ENCODE measurements at regions not wholly inside any gene's neighbourhood (a gene's known extent, or its start where the extent isn't known, plus 50 kb on each side); places are given as distances from the start of the nearest gene placed in this dataset.

GRCh38 chrX:45344594-45344993 is 143.9 kb upstream of the DIPK2B start:
- TF ChIP-seq CTCF (IDR thresholded peaks at IDR 0.05), result no peak
- no peaks in the 10 kb centered on the region for H3K27me3 Mint-ChIP-seq (ENCODE audit: low read depth, poor library complexity)
- H3K4me3 Mint-ChIP-seq, result no peak overlapping the region
- H3K36me3 Mint-ChIP-seq (ENCODE audit: low read depth), result no peaks in the 10 kb centered on the region
- H3K9me3 Mint-ChIP-seq, result peaks cover 29% of the 10 kb centered on the region
- no peak for DNase-seq
- H3K4me1 Mint-ChIP-seq, result no peaks in the 10 kb centered on the region
- H3K27ac Mint-ChIP-seq, result no peak overlapping the region

GRCh38 chrX:45329217-45329616 is 128.5 kb upstream of the DIPK2B start:
- Mint-ChIP-seq H3K4me3 (no peak overlapping the region), H3K9me3 (peaks cover 25% of the 10 kb centered on the region), H3K27ac (no peak overlapping the region), H3K36me3 (ENCODE audit: low read depth) (no peaks in the 10 kb centered on the region), H3K27me3 (ENCODE audit: low read depth, poor library complexity) (peaks cover 2% of the 10 kb centered on the region), H3K4me1 (peaks cover 5% of the 10 kb centered on the region)
- no peak for TF ChIP-seq CTCF (IDR thresholded peaks at IDR 0.05)
- DNase-seq, result no peak

- no peak overlapping the region for H3K4me3 Mint-ChIP-seq
- peaks cover 30% of the 10 kb centered on the region for H3K9me3 Mint-ChIP-seq
- peaks cover 2% of the 10 kb centered on the region for H3K27me3 Mint-ChIP-seq (ENCODE audit: low read depth, poor library complexity)
- no peak for DNase-seq
- H3K27ac Mint-ChIP-seq, result no peak overlapping the region
- no peaks in the 10 kb centered on the region for H3K36me3 Mint-ChIP-seq (ENCODE audit: low read depth)
- TF ChIP-seq CTCF (IDR thresholded peaks at IDR 0.05), result no peak
- peaks cover 5% of the 10 kb centered on the region for H3K4me1 Mint-ChIP-seq
These were observed 124.3 kb upstream of the DIPK2B start for GRCh38 chrX:45324941-45325340.

- H3K4me1 Mint-ChIP-seq, result peaks cover 5% of the 10 kb centered on the region
- H3K27ac Mint-ChIP-seq, result no peak overlapping the region
- no peak overlapping the region for H3K4me3 Mint-ChIP-seq
- no peaks in the 10 kb centered on the region for H3K36me3 Mint-ChIP-seq (ENCODE audit: low read depth)
- TF ChIP-seq CTCF (IDR thresholded peaks at IDR 0.05), result no peak
- peaks cover 9% of the 10 kb centered on the region for H3K27me3 Mint-ChIP-seq (ENCODE audit: low read depth, poor library complexity)
- no peak for DNase-seq
- H3K9me3 Mint-ChIP-seq, result peaks cover 22% of the 10 kb centered on the region
These were observed 122.7 kb upstream of the DIPK2B start for GRCh38 chrX:45323387-45323786.

- H3K27ac Mint-ChIP-seq, result no peak overlapping the region
These were observed 122.1 kb upstream of the DIPK2B start for GRCh38 chrX:45322820-45323219.

More at GRCh38 chrX:45322820-45323219, 122.1 kb upstream of the DIPK2B start:
- H3K9me3 Mint-ChIP-seq, result peaks cover 20% of the 10 kb centered on the region
- no peak overlapping the region for H3K4me3 Mint-ChIP-seq
- H3K36me3 Mint-ChIP-seq (ENCODE audit: low read depth), result no peaks in the 10 kb centered on the region
- DNase-seq, result no peak
- peaks cover 8% of the 10 kb centered on the region for H3K27me3 Mint-ChIP-seq (ENCODE audit: low read depth, poor library complexity)
- H3K4me1 Mint-ChIP-seq, result peaks cover 4% of the 10 kb centered on the region
- no peak for TF ChIP-seq CTCF (IDR thresholded peaks at IDR 0.05)
